SK-N-SH (cell line): ENCODE measurements at regions not wholly inside any gene's neighbourhood (a gene's known extent, or its start where the extent isn't known, plus 50 kb on each side); places are given as distances from the start of the nearest gene placed in this dataset.

Experiments used
- CTCF ChIA-PET: fragments of 300-600, 350-600 bp; formaldehyde crosslinking; extraction: SDS; loops from one replicate; lab custom pipeline; 2021; lab: Yijun Ruan, JAX
- POLR2A ChIA-PET: fragments of 350-600 bp; sonication (Branson Sonifier 250); formaldehyde crosslinking; extraction: SDS; loops from one replicate; lab custom pipeline; 2020; ENCODE audit warnings: antibody characterized with exemption, inconsistent platforms; lab: Yijun Ruan, JAX
- DNase-seq: peaks from one replicate; pipeline ENCODE4 v3.0.0; 2012
- H2AFZ ChIP-seq: fragments of 200-600 bp; sonication (generic); 2 replicates; pipeline ENCODE4 v1.8.1; 2016; ENCODE audit warnings: antibody characterized with exemption, mild to moderate bottlenecking, low read depth
- H3F3A ChIP-seq: fragments of 200-600 bp; sonication (generic); replicated peaks from 2 replicates; pipeline ENCODE3; 2016; ENCODE audit warnings: antibody characterized with exemption, mild to moderate bottlenecking; ENCODE audit not compliant: insufficient read depth
- H3K27ac ChIP-seq, 2 experiments: fragments of 200-500 bp in 1 of 2; fragments of 200-600 bp in 1 of 2; sonication (Bioruptor generic) in 1 of 2; sonication (generic), shearing (Covaris generic) in 1 of 2; 2 replicates each; pipeline versions ENCODE4 v1.5.1 to v1.6.1; 2014 to 2016; ENCODE audit warnings: low read depth in 2 of 2, inconsistent platforms in 1 of 2, low read length in 1 of 2, mild to moderate bottlenecking in 1 of 2, mixed read lengths in 1 of 2
- H3K27me3 ChIP-seq: fragments of 200-600 bp; sonication (generic), shearing (Covaris generic); 2 replicates; pipeline ENCODE4 v1.6.1; 2016; ENCODE audit warnings: mixed run types; ENCODE audit not compliant: insufficient read depth
- H3K36me3 ChIP-seq, 2 experiments: fragments of 200-500 bp in 1 of 2; fragments of 200-600 bp in 1 of 2; sonication (Bioruptor generic) in 1 of 2; sonication (generic) in 1 of 2; replicated peaks in 1 of 2; 2 replicates each; pipeline versions ENCODE3 to v1.5.1; 2014 to 2016; ENCODE audit warnings: low read length in 1 of 2, mild to moderate bottlenecking in 1 of 2; ENCODE audit not compliant: insufficient read depth in 2 of 2, control insufficient read depth in 1 of 2
- H3K4me1 ChIP-seq, 2 experiments: fragments of 200-500 bp in 1 of 2; fragments of 200-600 bp in 1 of 2; sonication (Bioruptor generic) in 1 of 2; sonication (generic), shearing (Covaris generic) in 1 of 2; 2 replicates each; pipeline versions ENCODE4 v1.5.1 to v1.6.1; 2014 to 2016; ENCODE audit warnings: low read depth in 1 of 2, low read length in 1 of 2, mixed run types in 1 of 2; ENCODE audit not compliant: insufficient read depth in 2 of 2, control insufficient read depth in 1 of 2
- H3K4me2 ChIP-seq: fragments of 200-600 bp; sonication (generic), shearing (Covaris generic); 2 replicates; pipeline ENCODE4 v1.6.1; 2017; ENCODE audit warnings: mixed run types
- H3K4me3 ChIP-seq, 2 experiments: fragments of 200-500 bp in 1 of 2; fragments of 200-600 bp in 1 of 2; sonication (Bioruptor generic) in 1 of 2; sonication (generic), shearing (Covaris generic) in 1 of 2; 2 replicates each; pipeline versions ENCODE4 v1.5.1 to v1.8.1; 2014 to 2016; ENCODE audit warnings: low read depth in 2 of 2, inconsistent platforms in 1 of 2, low read length in 1 of 2, mild to moderate bottlenecking in 1 of 2, mixed read lengths in 1 of 2, moderate library complexity in 1 of 2
- H3K79me2 ChIP-seq: fragments of 200-600 bp; sonication (generic); 2 replicates; pipeline ENCODE4 v1.8.1; 2017; ENCODE audit warnings: mild to moderate bottlenecking; ENCODE audit not compliant: insufficient read depth
- H3K9ac ChIP-seq: fragments of 200-600 bp; sonication (generic); 2 replicates; pipeline ENCODE4 v1.6.1; 2017; ENCODE audit warnings: mixed run types
- H3K9me2 ChIP-seq: fragments of 200-600 bp; sonication (generic); 2 replicates; pipeline ENCODE4 v1.6.1; 2017; ENCODE audit warnings: mixed run types
- H3K9me3 ChIP-seq: fragments of 200-600 bp; sonication (generic); 2 replicates; pipeline ENCODE4 v1.6.1; 2017; ENCODE audit warnings: mixed run types, mild to moderate bottlenecking, moderate library complexity
- H4K20me1 ChIP-seq: fragments of 200-600 bp; sonication (generic); 2 replicates; pipeline ENCODE4 v1.6.1; 2017; ENCODE audit warnings: mild to moderate bottlenecking, mixed run types; ENCODE audit not compliant: insufficient read depth
- CHD2 ChIP-seq: fragments of 150-350 bp; IDR thresholded peaks from 2 replicates; pipeline ENCODE4 v1.6.1; 2018; ENCODE audit warnings: low read length; ENCODE audit not compliant: partially characterized antibody
- ELF1 ChIP-seq: IDR thresholded peaks from 2 replicates; pipeline ENCODE4 v1.4.0; 2012
- EZH2phosphoT487 ChIP-seq: fragments of 200-600 bp; sonication (generic); IDR thresholded peaks from 2 replicates; pipeline ENCODE4 v1.6.1; 2017; ENCODE audit warnings: low read depth, mixed run types, mild to moderate bottlenecking, antibody characterized with exemption, moderate library complexity, borderline replicate concordance
- FOXJ3 ChIP-seq: sonication (generic); formaldehyde crosslinking; IDR thresholded peaks from 2 replicates; pipeline ENCODE4 v1.5.1; 2020; ENCODE audit warnings: mild to moderate bottlenecking, missing genetic modification reagents
- JUND ChIP-seq: IDR thresholded peaks from 2 replicates; pipeline ENCODE4 v1.4.0; 2012
- MEF2A ChIP-seq: IDR thresholded peaks from 2 replicates; pipeline ENCODE4 v1.4.0; 2012; ENCODE audit warnings: low read depth, borderline replicate concordance
- NRF1 ChIP-seq: IDR thresholded peaks from 2 replicates; pipeline ENCODE4 v1.6.1; 2012; ENCODE audit warnings: low read depth, mild to moderate bottlenecking, low read length
- RAD21 ChIP-seq: IDR thresholded peaks from 2 replicates; pipeline ENCODE4 v1.6.1; 2012; ENCODE audit warnings: mild to moderate bottlenecking, low read length
- SIN3A ChIP-seq: IDR thresholded peaks from 2 replicates; pipeline ENCODE4 v1.6.1; 2012; ENCODE audit warnings: low read depth, mild to moderate bottlenecking, low read length, moderate library complexity, borderline replicate concordance
- SMC3 ChIP-seq: IDR thresholded peaks from 2 replicates; pipeline ENCODE4 v1.6.1; 2012; ENCODE audit warnings: low read depth, low read length, improper control_type of control experiment
- TAF1 ChIP-seq: IDR thresholded peaks from 2 replicates; pipeline ENCODE4 v1.6.1; 2012; ENCODE audit warnings: low read depth, mild to moderate bottlenecking, low read length, moderate library complexity, borderline replicate concordance
- TCF12 ChIP-seq: IDR thresholded peaks from 2 replicates; pipeline ENCODE4 v1.4.0; 2012
- TEAD4 ChIP-seq: IDR thresholded peaks from 2 replicates; pipeline ENCODE4 v1.4.0; 2012; ENCODE audit warnings: mild to moderate bottlenecking, borderline replicate concordance; ENCODE audit not compliant: insufficient read depth
- YY1 ChIP-seq: IDR thresholded peaks from 2 replicates; pipeline ENCODE4 v1.4.0; 2012; ENCODE audit warnings: low read depth, mild to moderate bottlenecking
- WGBS: methylation state at CpG from one replicate; pipeline ENCODE4 v1.1.6; 2017; ENCODE audit warnings: low lambda C conversion rate; 5-methylcytosine and 5-hydroxymethylcytosine counted together
- TF ChIP-seq, protein P1 (sequence below): IDR thresholded peaks from 2 replicates; pipeline ENCODE4 v1.6.1; 2012; ENCODE audit warnings: mild to moderate bottlenecking, low read depth, low read length, moderate library complexity
- TF ChIP-seq, protein P2 (sequence below): IDR thresholded peaks from 2 replicates; pipeline ENCODE4; 2012
- TF ChIP-seq, protein P3 (sequence below): fragments of 150-350 bp; IDR thresholded peaks from 2 replicates; pipeline ENCODE4 v1.6.1; 2017; ENCODE audit warnings: antibody characterized with exemption, low read length, low read depth, borderline replicate concordance
- TF ChIP-seq, protein P4 (sequence below): IDR thresholded peaks from 2 replicates; pipeline ENCODE4 v1.4.0; 2012; ENCODE audit warnings: low read depth, borderline replicate concordance
- TF ChIP-seq, protein P5 (sequence below): IDR thresholded peaks from 2 replicates; pipeline ENCODE4 v1.4.0; 2012; ENCODE audit warnings: low read depth, borderline replicate concordance

DNA sequence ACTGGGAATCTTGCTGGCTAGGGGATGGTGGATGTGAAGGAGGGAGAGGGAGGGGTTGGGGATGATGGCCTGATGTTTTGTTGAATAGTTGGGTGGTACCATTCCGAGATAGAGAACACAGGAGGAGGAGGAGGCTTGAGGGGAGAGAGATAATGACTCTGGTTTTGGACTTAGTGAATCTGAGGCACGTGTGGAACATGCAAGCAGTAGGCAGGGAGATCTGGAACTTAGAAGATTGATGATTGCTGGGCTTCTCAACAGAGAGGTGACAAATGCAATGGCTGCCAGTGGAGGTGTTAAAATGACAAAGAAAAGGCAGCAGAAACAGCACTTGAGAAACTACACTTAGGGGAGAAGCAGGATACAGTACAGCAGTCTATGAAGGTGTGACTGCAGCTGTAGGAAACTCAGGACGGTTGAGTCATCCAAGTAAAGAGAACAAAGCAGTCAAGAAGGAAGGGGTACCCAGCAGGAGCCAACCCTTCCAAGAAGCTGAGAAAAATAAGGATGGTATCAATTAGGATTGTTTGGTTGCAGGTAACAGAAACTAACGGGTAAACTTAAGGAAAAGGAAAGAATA, 186.8 kb upstream of the FOXN2 start:
- CTCF ChIA-PET: interaction anchor here (1.0 to 1.1 kb wide), 2 partner anchors 9 to 342 kb away, joined by 3 to 4 read pairs; no protein-coding TSS in a partner anchor
- Histone ChIP-seq H4K20me1 (no peaks in the 10 kb centered on the region), H2AFZ (no peak overlapping the region), H3K79me2 (no peaks in the 10 kb centered on the region)
- 29% methylated on average over 4 of the region's 4 CpGs for WGBS
- no peak for TF ChIP-seq CHD2
- no peak for TF ChIP-seq JUND
- TF ChIP-seq ELF1: no peak
- TF ChIP-seq SIN3A: no peak
- TF ChIP-seq, protein P1, sequence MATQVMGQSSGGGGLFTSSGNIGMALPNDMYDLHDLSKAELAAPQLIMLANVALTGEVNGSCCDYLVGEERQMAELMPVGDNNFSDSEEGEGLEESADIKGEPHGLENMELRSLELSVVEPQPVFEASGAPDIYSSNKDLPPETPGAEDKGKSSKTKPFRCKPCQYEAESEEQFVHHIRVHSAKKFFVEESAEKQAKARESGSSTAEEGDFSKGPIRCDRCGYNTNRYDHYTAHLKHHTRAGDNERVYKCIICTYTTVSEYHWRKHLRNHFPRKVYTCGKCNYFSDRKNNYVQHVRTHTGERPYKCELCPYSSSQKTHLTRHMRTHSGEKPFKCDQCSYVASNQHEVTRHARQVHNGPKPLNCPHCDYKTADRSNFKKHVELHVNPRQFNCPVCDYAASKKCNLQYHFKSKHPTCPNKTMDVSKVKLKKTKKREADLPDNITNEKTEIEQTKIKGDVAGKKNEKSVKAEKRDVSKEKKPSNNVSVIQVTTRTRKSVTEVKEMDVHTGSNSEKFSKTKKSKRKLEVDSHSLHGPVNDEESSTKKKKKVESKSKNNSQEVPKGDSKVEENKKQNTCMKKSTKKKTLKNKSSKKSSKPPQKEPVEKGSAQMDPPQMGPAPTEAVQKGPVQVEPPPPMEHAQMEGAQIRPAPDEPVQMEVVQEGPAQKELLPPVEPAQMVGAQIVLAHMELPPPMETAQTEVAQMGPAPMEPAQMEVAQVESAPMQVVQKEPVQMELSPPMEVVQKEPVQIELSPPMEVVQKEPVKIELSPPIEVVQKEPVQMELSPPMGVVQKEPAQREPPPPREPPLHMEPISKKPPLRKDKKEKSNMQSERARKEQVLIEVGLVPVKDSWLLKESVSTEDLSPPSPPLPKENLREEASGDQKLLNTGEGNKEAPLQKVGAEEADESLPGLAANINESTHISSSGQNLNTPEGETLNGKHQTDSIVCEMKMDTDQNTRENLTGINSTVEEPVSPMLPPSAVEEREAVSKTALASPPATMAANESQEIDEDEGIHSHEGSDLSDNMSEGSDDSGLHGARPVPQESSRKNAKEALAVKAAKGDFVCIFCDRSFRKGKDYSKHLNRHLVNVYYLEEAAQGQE: no peak
- TF ChIP-seq MEF2A: no peak
- TF ChIP-seq, protein P2, sequence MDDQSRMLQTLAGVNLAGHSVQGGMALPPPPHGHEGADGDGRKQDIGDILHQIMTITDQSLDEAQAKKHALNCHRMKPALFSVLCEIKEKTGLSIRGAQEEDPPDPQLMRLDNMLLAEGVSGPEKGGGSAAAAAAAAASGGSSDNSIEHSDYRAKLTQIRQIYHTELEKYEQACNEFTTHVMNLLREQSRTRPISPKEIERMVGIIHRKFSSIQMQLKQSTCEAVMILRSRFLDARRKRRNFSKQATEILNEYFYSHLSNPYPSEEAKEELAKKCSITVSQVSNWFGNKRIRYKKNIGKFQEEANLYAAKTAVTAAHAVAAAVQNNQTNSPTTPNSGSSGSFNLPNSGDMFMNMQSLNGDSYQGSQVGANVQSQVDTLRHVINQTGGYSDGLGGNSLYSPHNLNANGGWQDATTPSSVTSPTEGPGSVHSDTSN: no peak
- no peak for TF ChIP-seq RAD21
- no peak for TF ChIP-seq TCF12
- TF ChIP-seq TEAD4: no peak
- TF ChIP-seq, protein P3, sequence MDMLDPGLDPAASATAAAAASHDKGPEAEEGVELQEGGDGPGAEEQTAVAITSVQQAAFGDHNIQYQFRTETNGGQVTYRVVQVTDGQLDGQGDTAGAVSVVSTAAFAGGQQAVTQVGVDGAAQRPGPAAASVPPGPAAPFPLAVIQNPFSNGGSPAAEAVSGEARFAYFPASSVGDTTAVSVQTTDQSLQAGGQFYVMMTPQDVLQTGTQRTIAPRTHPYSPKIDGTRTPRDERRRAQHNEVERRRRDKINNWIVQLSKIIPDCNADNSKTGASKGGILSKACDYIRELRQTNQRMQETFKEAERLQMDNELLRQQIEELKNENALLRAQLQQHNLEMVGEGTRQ: no peak
- TF ChIP-seq, protein P4, sequence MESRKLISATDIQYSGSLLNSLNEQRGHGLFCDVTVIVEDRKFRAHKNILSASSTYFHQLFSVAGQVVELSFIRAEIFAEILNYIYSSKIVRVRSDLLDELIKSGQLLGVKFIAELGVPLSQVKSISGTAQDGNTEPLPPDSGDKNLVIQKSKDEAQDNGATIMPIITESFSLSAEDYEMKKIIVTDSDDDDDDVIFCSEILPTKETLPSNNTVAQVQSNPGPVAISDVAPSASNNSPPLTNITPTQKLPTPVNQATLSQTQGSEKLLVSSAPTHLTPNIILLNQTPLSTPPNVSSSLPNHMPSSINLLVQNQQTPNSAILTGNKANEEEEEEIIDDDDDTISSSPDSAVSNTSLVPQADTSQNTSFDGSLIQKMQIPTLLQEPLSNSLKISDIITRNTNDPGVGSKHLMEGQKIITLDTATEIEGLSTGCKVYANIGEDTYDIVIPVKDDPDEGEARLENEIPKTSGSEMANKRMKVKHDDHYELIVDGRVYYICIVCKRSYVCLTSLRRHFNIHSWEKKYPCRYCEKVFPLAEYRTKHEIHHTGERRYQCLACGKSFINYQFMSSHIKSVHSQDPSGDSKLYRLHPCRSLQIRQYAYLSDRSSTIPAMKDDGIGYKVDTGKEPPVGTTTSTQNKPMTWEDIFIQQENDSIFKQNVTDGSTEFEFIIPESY: no peak
- no peak for TF ChIP-seq EZH2phosphoT487
- TF ChIP-seq TAF1: no peak
- TF ChIP-seq YY1: no peak
- TF ChIP-seq, protein P5, sequence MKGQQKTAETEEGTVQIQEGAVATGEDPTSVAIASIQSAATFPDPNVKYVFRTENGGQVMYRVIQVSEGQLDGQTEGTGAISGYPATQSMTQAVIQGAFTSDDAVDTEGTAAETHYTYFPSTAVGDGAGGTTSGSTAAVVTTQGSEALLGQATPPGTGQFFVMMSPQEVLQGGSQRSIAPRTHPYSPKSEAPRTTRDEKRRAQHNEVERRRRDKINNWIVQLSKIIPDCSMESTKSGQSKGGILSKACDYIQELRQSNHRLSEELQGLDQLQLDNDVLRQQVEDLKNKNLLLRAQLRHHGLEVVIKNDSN: no peak
- no peak for TF ChIP-seq NRF1
- TF ChIP-seq SMC3: no peak
- TF ChIP-seq FOXJ3 (CRISPR knock-in tag): no peak
- TF ChIP-seq, all 33 proteins: peak for 0
- Histone ChIP-seq H3K9me2 (no peaks in the 10 kb centered on the region), H3K4me3 (no peak overlapping the region), H3K27ac (no peak overlapping the region), H3K36me3 (no peaks in the 10 kb centered on the region), H3K4me1 (peaks cover 0 to 5% of the 10 kb centered on the region in 2 experiments; a peak in 2 of 4 replicates), H3K27me3 (no peaks in the 10 kb centered on the region), H3K9me3 (no peaks in the 10 kb centered on the region), H3K9ac (no peak overlapping the region), H3K4me2 (no peak overlapping the region), H3F3A (no peaks in the 10 kb centered on the region)
- POLR2A ChIA-PET: no interaction called here
- DNase-seq: no peak
